ENCODE measurements at regions not wholly inside any gene's neighbourhood (a gene's known extent, or its start where the extent isn't known, plus 50 kb on each side); places are given as distances from the start of the nearest gene placed in this dataset.

DNA sequence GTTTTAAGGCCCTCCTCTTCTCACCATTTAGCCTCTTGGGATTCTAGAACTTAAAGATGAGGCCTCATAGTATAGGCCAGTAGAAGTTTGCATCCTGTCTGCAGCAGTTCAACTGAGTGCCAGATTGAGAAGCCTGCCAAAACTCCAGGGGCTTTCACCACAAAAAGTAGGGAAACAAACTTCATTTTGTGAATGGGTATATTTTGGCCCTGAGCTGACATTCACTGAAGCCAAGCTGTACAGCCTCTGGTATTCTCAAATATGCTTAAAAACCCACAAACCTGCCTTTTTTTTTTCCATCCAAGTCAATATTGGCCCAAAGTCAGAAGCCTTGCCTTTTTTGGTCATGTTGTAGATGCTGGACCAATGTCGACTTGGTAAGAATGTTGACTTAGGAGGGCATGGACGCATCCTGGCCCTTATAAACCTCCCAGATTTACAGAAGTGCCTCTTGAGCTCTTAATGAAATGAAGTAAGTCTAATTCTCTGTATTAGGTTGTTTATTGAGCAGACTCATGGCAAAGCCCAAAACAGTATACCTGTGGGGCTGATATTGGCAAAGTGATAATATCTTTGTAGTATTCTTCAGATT, 337.5 kb downstream of the CHRM3 start:
- TF ChIP-seq CTCF (IDR thresholded peaks at IDR 0.05; ENCODE audit: low read depth, low read length), result no peak
- TF ChIP-seq POLR2A (IDR thresholded peaks at IDR 0.05; ENCODE audit: extremely low read depth, insufficient read length), result no peak
- no peak for TF ChIP-seq MYC (IDR thresholded peaks at IDR 0.05; ENCODE audit: low read depth, low read length)
